ENCODE measurements at regions not wholly inside any gene's neighbourhood (a gene's known extent, or its start where the extent isn't known, plus 50 kb on each side); places are given as distances from the start of the nearest gene placed in this dataset.
A peak's percentile ranks its signal among the peaks of the same experiment; 100 is the strongest.

- no peak overlapping the region for H3K27ac ChIP-seq
- no peak for TF ChIP-seq CTCF (conservative IDR thresholded peaks at IDR 0.05)
- TF ChIP-seq ZFX (IDR thresholded peaks at IDR 0.05), result no peak
These were observed 337.4 kb upstream of the SLC14A2 start for GRCh38 chr18:45277908-45278307.

GRCh38 chr18:45280481-45281276 lies 334.6 kb upstream of the SLC14A2 start:
- TF ChIP-seq CTCF (conservative IDR thresholded peaks at IDR 0.05), result no peak
- TF ChIP-seq ZFX (IDR thresholded peaks at IDR 0.05), result no peak
- H3K27ac ChIP-seq, result no peak overlapping the region

GRCh38 chr18:45282101-45282812 lies 333.0 kb upstream of the SLC14A2 start:
- TF ChIP-seq ZFX (IDR thresholded peaks at IDR 0.05) (no peak), CTCF (conservative IDR thresholded peaks at IDR 0.05) (peak; percentile 14; the same call in 1 of the 2 replicates)

DNA sequence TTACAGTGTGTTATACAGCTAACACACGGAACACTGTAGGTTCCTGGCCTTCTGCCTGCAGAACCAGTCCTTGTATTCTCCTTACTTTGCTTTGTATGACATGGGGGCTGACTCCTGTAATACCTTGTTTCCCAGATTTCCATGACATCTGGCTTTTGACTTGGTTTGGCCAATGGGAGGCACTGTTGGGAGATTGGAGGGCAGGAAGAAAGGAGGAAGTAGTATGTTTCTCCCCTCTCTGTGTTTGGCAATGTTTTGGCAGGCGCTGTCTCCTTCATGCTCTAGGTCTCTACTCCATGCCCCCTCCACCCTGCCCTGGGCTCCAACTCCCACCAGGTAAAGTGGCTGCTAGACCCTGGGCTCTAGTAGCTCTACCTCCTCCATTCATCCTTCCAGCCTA lies 331.1 kb upstream of the SLC14A2 start:
- no peak overlapping the region for H3K27ac ChIP-seq
- TF ChIP-seq ZFX (IDR thresholded peaks at IDR 0.05) (no peak), CTCF (conservative IDR thresholded peaks at IDR 0.05) (0 out of 2 replicates have a peak, but pooled peaks have one; percentile 2)

More at GRCh38 chr18:45282101-45282812, 333.0 kb upstream of the SLC14A2 start:
- no peak overlapping the region for H3K27ac ChIP-seq

- H3K27ac ChIP-seq, result no peak overlapping the region
- TF ChIP-seq ZFX (IDR thresholded peaks at IDR 0.05) (no peak), CTCF (conservative IDR thresholded peaks at IDR 0.05) (no peak)
These were observed 330.4 kb upstream of the SLC14A2 start for GRCh38 chr18:45284851-45285250.

- TF ChIP-seq ZFX (IDR thresholded peaks at IDR 0.05) (no peak), CTCF (conservative IDR thresholded peaks at IDR 0.05) (no peak)
- no peak overlapping the region for H3K27ac ChIP-seq
These were observed 330.0 kb upstream of the SLC14A2 start for GRCh38 chr18:45285251-45285650.

DNA sequence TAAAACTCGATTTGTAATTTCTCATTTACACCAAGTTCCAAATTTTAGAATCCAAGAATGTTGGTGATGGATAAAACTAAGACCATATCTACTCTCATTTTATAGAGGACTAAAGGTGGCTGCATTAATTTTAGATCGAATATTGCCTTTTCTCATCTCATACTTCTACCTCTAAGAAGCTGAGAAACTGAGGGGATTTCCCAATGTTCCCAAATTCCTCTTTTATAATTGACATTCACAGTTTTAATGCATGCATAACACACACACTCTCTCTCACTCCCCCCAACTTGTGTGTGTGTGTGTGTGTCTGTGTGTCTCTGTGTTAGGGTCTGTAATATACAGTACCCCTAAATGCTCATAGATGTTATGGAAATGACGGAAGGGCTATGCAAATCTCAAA lies 328.8 kb upstream of the SLC14A2 start:
- TF ChIP-seq CTCF (conservative IDR thresholded peaks at IDR 0.05) (no peak), ZFX (IDR thresholded peaks at IDR 0.05) (no peak)
- no peak overlapping the region for H3K27ac ChIP-seq

Measured in C4-2B (cell line).